Ascending aorta (tissue), 2 donors: ENCODE measurements at regions not wholly inside any gene's neighbourhood (a gene's known extent, or its start where the extent isn't known, plus 50 kb on each side); places are given as distances from the start of the nearest gene placed in this dataset.

Source experiments
- DNase-seq, 2 donors: peaks; one replicate each; pipeline ENCODE4 v3.0.0-alpha.2; 2019; ENCODE audit warnings: low spot score in 2 of 2
- H3K27ac ChIP-seq, 2 donors: fragments of 200-600 bp; sonication (generic); one replicate each; pipeline ENCODE4 v1.5.1; 2016 to 2017; ENCODE audit warnings: mild to moderate bottlenecking in 1 of 2
- H3K27me3 ChIP-seq: fragments of 200-600 bp; sonication (generic); one replicate; pipeline ENCODE4 v1.5.1; 2017
- H3K36me3 ChIP-seq, 2 donors: fragments of 200-600 bp; sonication (generic); one replicate each; pipeline ENCODE4 v1.5.1; 2016
- H3K4me1 ChIP-seq, 2 donors: fragments of 200-600 bp; sonication (generic); one replicate each; pipeline ENCODE4 v1.5.1; 2016 to 2017; ENCODE audit warnings: mild to moderate bottlenecking in 1 of 2
- H3K4me3 ChIP-seq, 2 donors: fragments of 200-600 bp; sonication (generic); one replicate each; pipeline ENCODE4 v1.5.1; 2016 to 2017; ENCODE audit warnings: mild to moderate bottlenecking in 1 of 2
- H3K9me3 ChIP-seq, 2 donors: fragments of 200-600 bp; sonication (generic); one replicate each; pipeline ENCODE4 v1.5.1; 2016
- CTCF ChIP-seq, 3 experiments: fragments of 200-600 bp in 2 of 3; fragments of 450-650 bp in 1 of 3; sonication (generic) in 2 of 3; IDR thresholded peaks; one replicate each; pipeline ENCODE4 v1.5.1; 2016 to 2019; ENCODE audit warnings: antibody characterized with exemption in 3 of 3, mild to moderate bottlenecking in 1 of 3, moderate library complexity in 1 of 3
- intact Hi-C: fragments of 100-400 bp; cut with DNase I; formaldehyde crosslinking; loops from one replicate; pipeline ENCODE4 v1.15.1; 2023

- no peaks in the 10 kb centered on the region for H3K9me3 ChIP-seq
- intact Hi-C loops: no loop called here
- TF ChIP-seq CTCF (IDR thresholded peaks at IDR 0.05): no peak
- no peaks in the 10 kb centered on the region for H3K36me3 ChIP-seq
- H3K4me1 ChIP-seq: no peaks in the 10 kb centered on the region
- H3K4me3 ChIP-seq: no peak overlapping the region
- no peaks in the 10 kb centered on the region for H3K27me3 ChIP-seq
- DNase-seq: no peak
- no peak overlapping the region for H3K27ac ChIP-seq
These were observed 263.8 kb upstream of the C16orf82 start for GRCh38 chr16:26802965-26803364.

DNA sequence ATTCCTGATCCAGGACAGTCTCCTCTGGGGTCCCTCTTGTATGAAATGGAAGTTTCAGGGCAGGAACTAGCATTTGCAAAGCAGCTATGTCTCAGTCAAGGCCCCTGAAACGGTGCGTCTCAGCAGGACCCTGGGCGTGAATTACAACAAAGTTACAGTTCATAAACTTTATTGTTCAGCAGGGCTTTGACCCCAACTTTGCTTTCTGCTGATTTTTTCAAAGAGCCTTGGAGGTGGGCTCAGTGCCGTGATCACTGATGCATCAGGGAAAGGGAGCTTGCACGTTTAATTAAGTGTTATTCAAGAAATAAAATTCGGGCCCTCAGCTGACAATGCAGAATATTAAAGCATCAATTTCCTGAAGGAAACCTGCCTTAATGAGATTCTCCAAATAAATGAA lies 260.1 kb upstream of the C16orf82 start:
- no peaks in the 10 kb centered on the region for H3K4me1 ChIP-seq
- no peak overlapping the region for H3K4me3 ChIP-seq
- TF ChIP-seq CTCF (IDR thresholded peaks at IDR 0.05): no peak
- H3K27ac ChIP-seq: no peak overlapping the region
- intact Hi-C loops: no loop called here
- no peaks in the 10 kb centered on the region for H3K27me3 ChIP-seq
- H3K9me3 ChIP-seq: no peaks in the 10 kb centered on the region
- no peaks in the 10 kb centered on the region for H3K36me3 ChIP-seq
- DNase-seq: no peak

GRCh38 chr16:26809461-26809860 lies 257.3 kb upstream of the C16orf82 start:
- no peak for DNase-seq
- intact Hi-C loops: no loop called here
- no peak overlapping the region for H3K4me3 ChIP-seq
- no peaks in the 10 kb centered on the region for H3K4me1 ChIP-seq
- H3K27me3 ChIP-seq: no peaks in the 10 kb centered on the region
- H3K27ac ChIP-seq: no peak overlapping the region
- H3K9me3 ChIP-seq: no peaks in the 10 kb centered on the region
- H3K36me3 ChIP-seq: no peaks in the 10 kb centered on the region
- TF ChIP-seq CTCF (IDR thresholded peaks at IDR 0.05): no peak

GRCh38 chr16:26816266-26816665 lies 250.5 kb upstream of the C16orf82 start:
- H3K27ac ChIP-seq: no peak overlapping the region
- no peaks in the 10 kb centered on the region for H3K36me3 ChIP-seq
- no peaks in the 10 kb centered on the region for H3K4me1 ChIP-seq
- no peak for TF ChIP-seq CTCF (IDR thresholded peaks at IDR 0.05)
- H3K4me3 ChIP-seq: no peak overlapping the region
- intact Hi-C loops: no loop called here
- H3K9me3 ChIP-seq: no peaks in the 10 kb centered on the region
- H3K27me3 ChIP-seq: no peaks in the 10 kb centered on the region
- DNase-seq: no peak

GRCh38 chr16:26816885-26817571 lies 249.7 kb upstream of the C16orf82 start:
- Histone ChIP-seq H3K36me3 (no peaks in the 10 kb centered on the region), H3K9me3 (no peaks in the 10 kb centered on the region), H3K27me3 (no peaks in the 10 kb centered on the region), H3K27ac (no peak overlapping the region), H3K4me1 (no peaks in the 10 kb centered on the region), H3K4me3 (no peak overlapping the region)
- no peak for DNase-seq
- intact Hi-C loops: no loop called here
- TF ChIP-seq CTCF (IDR thresholded peaks at IDR 0.05): no peak

- no peak overlapping the region for H3K27ac ChIP-seq
These were observed 248.3 kb upstream of the C16orf82 start for GRCh38 chr16:26818393-26818792.

More at GRCh38 chr16:26818393-26818792, 248.3 kb upstream of the C16orf82 start:
- H3K27me3 ChIP-seq: no peaks in the 10 kb centered on the region
- H3K36me3 ChIP-seq: no peaks in the 10 kb centered on the region
- H3K4me3 ChIP-seq: no peak overlapping the region
- DNase-seq: no peak
- intact Hi-C loops: no loop called here
- H3K9me3 ChIP-seq: no peaks in the 10 kb centered on the region
- no peaks in the 10 kb centered on the region for H3K4me1 ChIP-seq
- TF ChIP-seq CTCF (IDR thresholded peaks at IDR 0.05): no peak
